IMR-90 (cell line): ENCODE measurements at regions not wholly inside any gene's neighbourhood (a gene's known extent, or its start where the extent isn't known, plus 50 kb on each side); places are given as distances from the start of the nearest gene placed in this dataset.

Experiments used
- MAZ ChIP-seq: IDR thresholded peaks from 2 replicates; pipeline ENCODE4 v1.6.1; 2012; ENCODE audit warnings: low read depth, mild to moderate bottlenecking, low read length, improper control_type of control experiment, moderate library complexity, borderline replicate concordance
- POLR2A ChIP-seq: IDR thresholded peaks from 2 replicates; pipeline ENCODE4 v1.6.1; 2012; ENCODE audit warnings: mild to moderate bottlenecking, low read depth, low read length
- RAD21 ChIP-seq: IDR thresholded peaks from 2 replicates; pipeline ENCODE4 v1.6.1; 2012; ENCODE audit warnings: low read length, improper control_type of control experiment
- RCOR1 ChIP-seq: IDR thresholded peaks from 2 replicates; pipeline ENCODE4 v1.6.1; 2012; ENCODE audit warnings: mild to moderate bottlenecking, low read length, improper control_type of control experiment; ENCODE audit not compliant: insufficient replicate concordance
- TF ChIP-seq, protein P1 (sequence below): conservative IDR thresholded peaks from 2 replicates; pipeline ENCODE4 v1.5.1; 2012; ENCODE audit warnings: mild to moderate bottlenecking, low read depth, low read length, improper control_type of control experiment

DNA sequence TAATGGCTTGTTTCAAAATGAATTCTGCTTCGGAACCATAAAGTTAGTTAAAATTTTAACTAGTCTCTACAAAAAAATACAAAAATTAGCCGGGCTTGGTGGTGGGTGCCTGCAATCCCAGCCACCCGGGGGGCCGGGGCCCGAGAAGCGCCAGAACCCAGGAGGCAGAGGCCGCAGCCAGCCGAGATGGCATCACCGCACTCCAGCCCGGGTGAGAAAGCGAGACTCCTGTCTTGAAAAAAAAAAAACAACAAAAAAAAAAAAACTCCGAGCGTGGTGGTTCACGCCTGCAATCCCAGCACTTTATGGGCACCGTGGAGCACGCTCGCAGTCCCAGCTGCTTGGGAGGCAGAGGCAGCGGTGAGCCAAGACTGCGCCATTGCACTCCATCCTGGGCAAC is 781.4 kb downstream of the BRINP3 start:
- TF ChIP-seq POLR2A: no peak
- TF ChIP-seq, protein P1, sequence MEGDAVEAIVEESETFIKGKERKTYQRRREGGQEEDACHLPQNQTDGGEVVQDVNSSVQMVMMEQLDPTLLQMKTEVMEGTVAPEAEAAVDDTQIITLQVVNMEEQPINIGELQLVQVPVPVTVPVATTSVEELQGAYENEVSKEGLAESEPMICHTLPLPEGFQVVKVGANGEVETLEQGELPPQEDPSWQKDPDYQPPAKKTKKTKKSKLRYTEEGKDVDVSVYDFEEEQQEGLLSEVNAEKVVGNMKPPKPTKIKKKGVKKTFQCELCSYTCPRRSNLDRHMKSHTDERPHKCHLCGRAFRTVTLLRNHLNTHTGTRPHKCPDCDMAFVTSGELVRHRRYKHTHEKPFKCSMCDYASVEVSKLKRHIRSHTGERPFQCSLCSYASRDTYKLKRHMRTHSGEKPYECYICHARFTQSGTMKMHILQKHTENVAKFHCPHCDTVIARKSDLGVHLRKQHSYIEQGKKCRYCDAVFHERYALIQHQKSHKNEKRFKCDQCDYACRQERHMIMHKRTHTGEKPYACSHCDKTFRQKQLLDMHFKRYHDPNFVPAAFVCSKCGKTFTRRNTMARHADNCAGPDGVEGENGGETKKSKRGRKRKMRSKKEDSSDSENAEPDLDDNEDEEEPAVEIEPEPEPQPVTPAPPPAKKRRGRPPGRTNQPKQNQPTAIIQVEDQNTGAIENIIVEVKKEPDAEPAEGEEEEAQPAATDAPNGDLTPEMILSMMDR: no peak
- TF ChIP-seq RCOR1: no peak
- TF ChIP-seq RAD21: no peak
- TF ChIP-seq MAZ: no peak
